HUES48 (cell line): ENCODE measurements at regions not wholly inside any gene's neighbourhood (a gene's known extent, or its start where the extent isn't known, plus 50 kb on each side); places are given as distances from the start of the nearest gene placed in this dataset.
A peak's percentile ranks its signal among the peaks of the same experiment; 100 is the strongest.
"Not testable (repeated sequence)": the region's sequence is repeated elsewhere in the genome, so short reads cannot be mapped to it uniquely, and the experiment has no call there.

Experiments
- H3K27ac ChIP-seq: one replicate; pipeline ENCODE4 v1.7.0; 2013; ENCODE audit warnings: low read depth, low read length, inconsistent platforms
- H3K27me3 ChIP-seq: 2 replicates; pipeline ENCODE4 v1.6.1; 2013; ENCODE audit warnings: mild to moderate bottlenecking, low read length; ENCODE audit not compliant: control insufficient read depth, insufficient read depth
- H3K36me3 ChIP-seq: 2 replicates; pipeline ENCODE4 v1.6.1; 2013; ENCODE audit warnings: low read length; ENCODE audit not compliant: control insufficient read depth, insufficient read depth
- H3K4me1 ChIP-seq: 2 replicates; pipeline ENCODE4 v1.6.1; 2013; ENCODE audit warnings: mild to moderate bottlenecking, low read length; ENCODE audit not compliant: control insufficient read depth, insufficient read depth
- H3K4me3 ChIP-seq: 2 replicates; pipeline ENCODE4 v1.5.1; 2013; ENCODE audit warnings: mild to moderate bottlenecking, low read depth, low read length
- H3K9ac ChIP-seq: 2 replicates; pipeline ENCODE4 v1.6.1; 2013; ENCODE audit warnings: mild to moderate bottlenecking, low read depth, low read length, moderate library complexity
- H3K9me3 ChIP-seq: 2 replicates; pipeline ENCODE4 v1.6.1; 2013; ENCODE audit warnings: low read length; ENCODE audit not compliant: control insufficient read depth, insufficient read depth

GRCh38 chr3:105144837-105145236 is 221.9 kb upstream of the ALCAM start:
- Histone ChIP-seq H3K27me3 (no peaks in the 10 kb centered on the region), H3K9ac (no peak overlapping the region), H3K4me3 (no peak overlapping the region), H3K4me1 (no peaks in the 10 kb centered on the region; the same call in 1 of the 2 replicates), H3K27ac (no peak overlapping the region), H3K9me3 (peaks cover 8% of the 10 kb centered on the region), H3K36me3 (no peaks in the 10 kb centered on the region)

GRCh38 chr3:105145511-105145910 is 221.2 kb upstream of the ALCAM start:
- Histone ChIP-seq H3K4me1 (no peaks in the 10 kb centered on the region; the same call in 1 of the 2 replicates), H3K4me3 (no peak overlapping the region)

GRCh38 chr3:105149197-105149596 is 217.5 kb upstream of the ALCAM start:
- H3K9ac ChIP-seq, H3K36me3 ChIP-seq, H3K9me3 ChIP-seq, H3K27ac ChIP-seq, H3K4me1 ChIP-seq, H3K4me3 ChIP-seq, H3K27me3 ChIP-seq: not testable (repeated sequence)

More at GRCh38 chr3:105145511-105145910, 221.2 kb upstream of the ALCAM start:
- H3K27ac ChIP-seq = no peak overlapping the region
- H3K9me3 ChIP-seq = peaks cover 8% of the 10 kb centered on the region
- H3K36me3 ChIP-seq = no peaks in the 10 kb centered on the region
- H3K27me3 ChIP-seq = no peaks in the 10 kb centered on the region
- H3K9ac ChIP-seq = no peak overlapping the region

GRCh38 chr3:105152987-105153386 is 213.7 kb upstream of the ALCAM start:
- Histone ChIP-seq H3K4me1 (peaks cover 24% of the 10 kb centered on the region), H3K9ac (no peak overlapping the region), H3K36me3 (no peaks in the 10 kb centered on the region), H3K27ac (no peak overlapping the region), H3K27me3 (no peaks in the 10 kb centered on the region), H3K4me3 (no peak overlapping the region), H3K9me3 (peaks cover 8% of the 10 kb centered on the region)

- H3K4me1 ChIP-seq = peaks cover 35% of the 10 kb centered on the region
- H3K4me3 ChIP-seq = no peak overlapping the region
- no peak overlapping the region for H3K27ac ChIP-seq
- no peak overlapping the region for H3K9ac ChIP-seq
- H3K9me3 ChIP-seq = no peaks in the 10 kb centered on the region
- no peaks in the 10 kb centered on the region for H3K27me3 ChIP-seq
- no peaks in the 10 kb centered on the region for H3K36me3 ChIP-seq
Measured at GRCh38 chr3:105154692-105155091, 212.0 kb upstream of the ALCAM start.

- H3K9ac ChIP-seq = peak overlapping the region; percentile 65; the same call in 1 of the 2 replicates
- H3K27ac ChIP-seq = peak overlapping the region; percentile 99
- peak overlapping the region; percentile 37 for H3K4me3 ChIP-seq
- H3K36me3 ChIP-seq = no peaks in the 10 kb centered on the region
- H3K4me1 ChIP-seq = peaks cover 35% of the 10 kb centered on the region
- H3K27me3 ChIP-seq = no peaks in the 10 kb centered on the region
- H3K9me3 ChIP-seq = no peaks in the 10 kb centered on the region
Measured at GRCh38 chr3:105157067-105157765, 209.5 kb upstream of the ALCAM start.

GRCh38 chr3:105157766-105158085 is 209.0 kb upstream of the ALCAM start:
- Histone ChIP-seq H3K9me3 (no peaks in the 10 kb centered on the region), H3K36me3 (no peaks in the 10 kb centered on the region), H3K27me3 (no peaks in the 10 kb centered on the region), H3K4me3 (peak overlapping the region; percentile 20; the same call in 1 of the 2 replicates), H3K9ac (peak overlapping the region; percentile 21; the same call in 1 of the 2 replicates), H3K27ac (peak overlapping the region; percentile 99), H3K4me1 (peaks cover 35% of the 10 kb centered on the region)

- Histone ChIP-seq H3K36me3 (no peaks in the 10 kb centered on the region), H3K4me1 (peaks cover 35% of the 10 kb centered on the region), H3K27me3 (no peaks in the 10 kb centered on the region), H3K4me3 (peak overlapping the region; percentile 20; the same call in 1 of the 2 replicates), H3K9ac (peak overlapping the region; percentile 21; the same call in 1 of the 2 replicates), H3K9me3 (no peaks in the 10 kb centered on the region), H3K27ac (peak overlapping the region; percentile 99)
Measured at GRCh38 chr3:105158286-105158685, 208.4 kb upstream of the ALCAM start.

GRCh38 chr3:105162448-105162847 is 204.3 kb upstream of the ALCAM start:
- H3K4me3 ChIP-seq = no peak overlapping the region
- H3K4me1 ChIP-seq = peaks cover 16% of the 10 kb centered on the region
- no peaks in the 10 kb centered on the region for H3K9me3 ChIP-seq
- no peaks in the 10 kb centered on the region for H3K27me3 ChIP-seq
- H3K36me3 ChIP-seq = no peaks in the 10 kb centered on the region
- H3K9ac ChIP-seq = no peak overlapping the region
- H3K27ac ChIP-seq = no peak overlapping the region

GRCh38 chr3:105166893-105167292 is 199.8 kb upstream of the ALCAM start:
- Histone ChIP-seq H3K4me1 (no peaks in the 10 kb centered on the region), H3K9ac (no peak overlapping the region), H3K27me3 (no peaks in the 10 kb centered on the region), H3K9me3 (no peaks in the 10 kb centered on the region), H3K4me3 (no peak overlapping the region), H3K36me3 (no peaks in the 10 kb centered on the region), H3K27ac (no peak overlapping the region)

- H3K4me3 ChIP-seq = no peak overlapping the region
- H3K9ac ChIP-seq = no peak overlapping the region
- no peaks in the 10 kb centered on the region for H3K27me3 ChIP-seq
- no peaks in the 10 kb centered on the region for H3K36me3 ChIP-seq
- no peak overlapping the region for H3K27ac ChIP-seq
- H3K4me1 ChIP-seq = no peaks in the 10 kb centered on the region
- H3K9me3 ChIP-seq = no peaks in the 10 kb centered on the region
Measured at GRCh38 chr3:105170423-105170822, 196.3 kb upstream of the ALCAM start.
